SK-N-SH (cell line): ENCODE measurements at regions not wholly inside any gene's neighbourhood (a gene's known extent, or its start where the extent isn't known, plus 50 kb on each side); places are given as distances from the start of the nearest gene placed in this dataset.

Experiments used
- CTCF ChIA-PET: fragments of 300-600, 350-600 bp; formaldehyde crosslinking; extraction: SDS; loops from one replicate; lab custom pipeline; 2021; lab: Yijun Ruan, JAX
- POLR2A ChIA-PET: fragments of 350-600 bp; sonication (Branson Sonifier 250); formaldehyde crosslinking; extraction: SDS; loops from one replicate; lab custom pipeline; 2020; ENCODE audit warnings: antibody characterized with exemption, inconsistent platforms; lab: Yijun Ruan, JAX
- DNase-seq: peaks from one replicate; pipeline ENCODE4 v3.0.0; 2012
- H2AFZ ChIP-seq: fragments of 200-600 bp; sonication (generic); 2 replicates; pipeline ENCODE4 v1.8.1; 2016; ENCODE audit warnings: antibody characterized with exemption, mild to moderate bottlenecking, low read depth
- H3F3A ChIP-seq: fragments of 200-600 bp; sonication (generic); replicated peaks from 2 replicates; pipeline ENCODE3; 2016; ENCODE audit warnings: antibody characterized with exemption, mild to moderate bottlenecking; ENCODE audit not compliant: insufficient read depth
- H3K27ac ChIP-seq, 2 experiments: fragments of 200-500 bp in 1 of 2; fragments of 200-600 bp in 1 of 2; sonication (Bioruptor generic) in 1 of 2; sonication (generic), shearing (Covaris generic) in 1 of 2; 2 replicates each; pipeline versions ENCODE4 v1.5.1 to v1.6.1; 2014 to 2016; ENCODE audit warnings: low read depth in 2 of 2, inconsistent platforms in 1 of 2, low read length in 1 of 2, mild to moderate bottlenecking in 1 of 2, mixed read lengths in 1 of 2
- H3K27me3 ChIP-seq: fragments of 200-600 bp; sonication (generic), shearing (Covaris generic); 2 replicates; pipeline ENCODE4 v1.6.1; 2016; ENCODE audit warnings: mixed run types; ENCODE audit not compliant: insufficient read depth
- H3K36me3 ChIP-seq, 2 experiments: fragments of 200-500 bp in 1 of 2; fragments of 200-600 bp in 1 of 2; sonication (Bioruptor generic) in 1 of 2; sonication (generic) in 1 of 2; replicated peaks in 1 of 2; 2 replicates each; pipeline versions ENCODE3 to v1.5.1; 2014 to 2016; ENCODE audit warnings: low read length in 1 of 2, mild to moderate bottlenecking in 1 of 2; ENCODE audit not compliant: insufficient read depth in 2 of 2, control insufficient read depth in 1 of 2
- H3K4me1 ChIP-seq, 2 experiments: fragments of 200-500 bp in 1 of 2; fragments of 200-600 bp in 1 of 2; sonication (Bioruptor generic) in 1 of 2; sonication (generic), shearing (Covaris generic) in 1 of 2; 2 replicates each; pipeline versions ENCODE4 v1.5.1 to v1.6.1; 2014 to 2016; ENCODE audit warnings: low read depth in 1 of 2, low read length in 1 of 2, mixed run types in 1 of 2; ENCODE audit not compliant: insufficient read depth in 2 of 2, control insufficient read depth in 1 of 2
- H3K4me2 ChIP-seq: fragments of 200-600 bp; sonication (generic), shearing (Covaris generic); 2 replicates; pipeline ENCODE4 v1.6.1; 2017; ENCODE audit warnings: mixed run types
- H3K4me3 ChIP-seq, 2 experiments: fragments of 200-500 bp in 1 of 2; fragments of 200-600 bp in 1 of 2; sonication (Bioruptor generic) in 1 of 2; sonication (generic), shearing (Covaris generic) in 1 of 2; 2 replicates each; pipeline versions ENCODE4 v1.5.1 to v1.8.1; 2014 to 2016; ENCODE audit warnings: low read depth in 2 of 2, inconsistent platforms in 1 of 2, low read length in 1 of 2, mild to moderate bottlenecking in 1 of 2, mixed read lengths in 1 of 2, moderate library complexity in 1 of 2
- H3K79me2 ChIP-seq: fragments of 200-600 bp; sonication (generic); 2 replicates; pipeline ENCODE4 v1.8.1; 2017; ENCODE audit warnings: mild to moderate bottlenecking; ENCODE audit not compliant: insufficient read depth
- H3K9ac ChIP-seq: fragments of 200-600 bp; sonication (generic); 2 replicates; pipeline ENCODE4 v1.6.1; 2017; ENCODE audit warnings: mixed run types
- H3K9me2 ChIP-seq: fragments of 200-600 bp; sonication (generic); 2 replicates; pipeline ENCODE4 v1.6.1; 2017; ENCODE audit warnings: mixed run types
- H3K9me3 ChIP-seq: fragments of 200-600 bp; sonication (generic); 2 replicates; pipeline ENCODE4 v1.6.1; 2017; ENCODE audit warnings: mixed run types, mild to moderate bottlenecking, moderate library complexity
- H4K20me1 ChIP-seq: fragments of 200-600 bp; sonication (generic); 2 replicates; pipeline ENCODE4 v1.6.1; 2017; ENCODE audit warnings: mild to moderate bottlenecking, mixed run types; ENCODE audit not compliant: insufficient read depth
- IRF3 ChIP-seq: fragments of 150-350 bp; IDR thresholded peaks from 2 replicates; pipeline ENCODE4 v1.6.1; 2016; ENCODE audit warnings: mild to moderate bottlenecking, low read depth, low read length
- JUND ChIP-seq: IDR thresholded peaks from 2 replicates; pipeline ENCODE4 v1.4.0; 2012
- MAX ChIP-seq: IDR thresholded peaks from 2 replicates; pipeline ENCODE4 v1.4.0; 2012; ENCODE audit warnings: low read depth
- MEF2A ChIP-seq: IDR thresholded peaks from 2 replicates; pipeline ENCODE4 v1.4.0; 2012; ENCODE audit warnings: low read depth, borderline replicate concordance
- NRF1 ChIP-seq: IDR thresholded peaks from 2 replicates; pipeline ENCODE4 v1.6.1; 2012; ENCODE audit warnings: low read depth, mild to moderate bottlenecking, low read length
- RFX5 ChIP-seq: IDR thresholded peaks from 2 replicates; pipeline ENCODE4 v1.6.1; 2012; ENCODE audit warnings: mild to moderate bottlenecking, improper control_type of control experiment, low read length
- RXRA ChIP-seq: IDR thresholded peaks from 2 replicates; pipeline ENCODE4 v1.4.0; 2012; ENCODE audit warnings: low read depth, mild to moderate bottlenecking, borderline replicate concordance
- SMC3 ChIP-seq: IDR thresholded peaks from 2 replicates; pipeline ENCODE4 v1.6.1; 2012; ENCODE audit warnings: low read depth, low read length, improper control_type of control experiment
- TAF1 ChIP-seq: IDR thresholded peaks from 2 replicates; pipeline ENCODE4 v1.6.1; 2012; ENCODE audit warnings: low read depth, mild to moderate bottlenecking, low read length, moderate library complexity, borderline replicate concordance
- TCF12 ChIP-seq: IDR thresholded peaks from 2 replicates; pipeline ENCODE4 v1.4.0; 2012
- TEAD4 ChIP-seq: IDR thresholded peaks from 2 replicates; pipeline ENCODE4 v1.4.0; 2012; ENCODE audit warnings: mild to moderate bottlenecking, borderline replicate concordance; ENCODE audit not compliant: insufficient read depth
- USF1 ChIP-seq: IDR thresholded peaks from 2 replicates; pipeline ENCODE4 v1.4.0; 2012; ENCODE audit warnings: low read depth, borderline replicate concordance
- USF2 ChIP-seq: fragments of 150-350 bp; IDR thresholded peaks from 2 replicates; pipeline ENCODE4 v1.6.1; 2017; ENCODE audit warnings: antibody characterized with exemption, low read length, low read depth, borderline replicate concordance
- WGBS: methylation state at CpG from one replicate; pipeline ENCODE4 v1.1.6; 2017; ENCODE audit warnings: low lambda C conversion rate; 5-methylcytosine and 5-hydroxymethylcytosine counted together

GRCh38 chr10:4191894-4192293, 406.9 kb upstream of the KLF6 start:
- Histone ChIP-seq H2AFZ (no peak overlapping the region), H3K4me2 (no peak overlapping the region), H3K27me3 (no peaks in the 10 kb centered on the region), H3K79me2 (no peaks in the 10 kb centered on the region), H3K4me3 (no peak overlapping the region), H3K9me3 (no peaks in the 10 kb centered on the region), H3K36me3 (no peaks in the 10 kb centered on the region), H3F3A (peaks cover 16% of the 10 kb centered on the region), H3K4me1 (peaks cover 2 to 6% of the 10 kb centered on the region in 2 experiments; a peak in 3 of 4 replicates), H3K9ac (no peak overlapping the region), H4K20me1 (no peaks in the 10 kb centered on the region), H3K27ac (no peak overlapping the region), H3K9me2 (no peaks in the 10 kb centered on the region)
- CTCF ChIA-PET, result no interaction called here
- WGBS, result 98% methylated on average over 4 of the region's 4 CpGs
- POLR2A ChIA-PET, result no interaction called here
- DNase-seq, result no peak
- TF ChIP-seq USF1, result no peak
- TF ChIP-seq USF2, result no peak
- TF ChIP-seq RXRA, result no peak
- TF ChIP-seq IRF3, result no peak
- TF ChIP-seq MAX, result no peak
- no peak for TF ChIP-seq TEAD4
- no peak for TF ChIP-seq SMC3
- TF ChIP-seq NRF1, result no peak
- TF ChIP-seq TAF1, result no peak
- no peak for TF ChIP-seq TCF12
- TF ChIP-seq JUND, result no peak
- TF ChIP-seq, all 33 proteins: peak for 0

GRCh38 chr10:4191354-4191753, 406.3 kb upstream of the KLF6 start:
- CTCF ChIA-PET, result no interaction called here
- no peak for DNase-seq
- POLR2A ChIA-PET, result no interaction called here

More at GRCh38 chr10:4191354-4191753, 406.3 kb upstream of the KLF6 start:
- Histone ChIP-seq H3K36me3 (no peaks in the 10 kb centered on the region), H3K4me2 (no peak overlapping the region), H3F3A (peaks cover 11% of the 10 kb centered on the region), H2AFZ (no peak overlapping the region), H3K9me2 (no peaks in the 10 kb centered on the region), H3K27ac (no peak overlapping the region), H4K20me1 (no peaks in the 10 kb centered on the region), H3K79me2 (no peaks in the 10 kb centered on the region), H3K4me3 (no peak overlapping the region), H3K9ac (no peak overlapping the region), H3K9me3 (no peaks in the 10 kb centered on the region), H3K27me3 (no peaks in the 10 kb centered on the region), H3K4me1 (peaks cover 2 to 6% of the 10 kb centered on the region in 2 experiments; a peak in 3 of 4 replicates)
- TF ChIP-seq MEF2A, result no peak
- TF ChIP-seq SMC3, result no peak
- no peak for TF ChIP-seq USF2
- no peak for TF ChIP-seq RFX5
- TF ChIP-seq MAX, result no peak
- TF ChIP-seq NRF1, result no peak
- TF ChIP-seq TCF12, result no peak
- WGBS, result 94% methylated on average over 8 of the region's 8 CpGs
